Hepatocyte (in vitro differentiated cells): ENCODE measurements at regions not wholly inside any gene's neighbourhood (a gene's known extent, or its start where the extent isn't known, plus 50 kb on each side); places are given as distances from the start of the nearest gene placed in this dataset.

Experiments
- DNase-seq: peaks from one replicate; pipeline ENCODE4 v3.0.0-alpha.2; 2016; ENCODE audit warnings: low spot score
- H2AFZ ChIP-seq: fragments of 200-600 bp; sonication (generic); 2 replicates; pipeline ENCODE4 v1.6.0; 2016; ENCODE audit warnings: antibody characterized with exemption, mild to moderate bottlenecking
- H3K27ac ChIP-seq: fragments of 200-600 bp; sonication (generic); 2 replicates; pipeline ENCODE4 v1.5.1; 2016; ENCODE audit warnings: mild to moderate bottlenecking
- H3K27me3 ChIP-seq: fragments of 200-600 bp; sonication (generic); 2 replicates; pipeline ENCODE4 v1.6.1; 2016
- H3K36me3 ChIP-seq: fragments of 200-600 bp; sonication (generic); replicated peaks from 2 replicates; pipeline ENCODE4 v1.5.1; 2016; ENCODE audit warnings: low read depth; ENCODE audit not compliant: insufficient read depth
- H3K4me1 ChIP-seq: fragments of 200-600 bp; sonication (generic); 2 replicates; pipeline ENCODE4 v1.5.1; 2016; ENCODE audit warnings: mild to moderate bottlenecking, moderate library complexity; ENCODE audit not compliant: insufficient read depth
- H3K4me2 ChIP-seq: fragments of 200-600 bp; sonication (generic); 2 replicates; pipeline ENCODE4 v1.6.0; 2016
- H3K4me3 ChIP-seq: fragments of 200-600 bp; sonication (generic); 2 replicates; pipeline ENCODE4 v1.5.1; 2016; ENCODE audit warnings: mild to moderate bottlenecking
- H3K79me2 ChIP-seq: fragments of 200-600 bp; sonication (generic); 2 replicates; pipeline ENCODE4 v1.6.0; 2017; ENCODE audit warnings: mild to moderate bottlenecking
- H3K9me2 ChIP-seq: fragments of 200-600 bp; sonication (generic); replicated peaks from 2 replicates; pipeline ENCODE4 v1.6.0; 2017; ENCODE audit warnings: mild to moderate bottlenecking; ENCODE audit not compliant: insufficient read depth
- H3K9me3 ChIP-seq: fragments of 200-600 bp; sonication (generic); 2 replicates; pipeline ENCODE4 v1.5.1; 2016; ENCODE audit warnings: low read depth, mild to moderate bottlenecking
- H4K20me1 ChIP-seq: fragments of 200-600 bp; sonication (generic); 2 replicates; pipeline ENCODE4 v1.6.0; 2016; ENCODE audit warnings: mild to moderate bottlenecking; ENCODE audit not compliant: insufficient read depth, poor library complexity, severe bottlenecking
- EZH2 ChIP-seq: fragments of 200-600 bp; sonication (generic); IDR thresholded peaks from 2 replicates; pipeline ENCODE4 v1.6.1; 2016; ENCODE audit warnings: antibody characterized with exemption, mild to moderate bottlenecking, borderline replicate concordance
- EZH2phosphoT487 ChIP-seq: fragments of 200-600 bp; sonication (generic); IDR thresholded peaks from one replicate; pipeline ENCODE4 v1.6.1; 2018; ENCODE audit warnings: antibody characterized with exemption, mild to moderate bottlenecking, low read depth, moderate library complexity; ENCODE audit not compliant: unreplicated experiment, severe bottlenecking
- WGBS: methylation state at CpG from one replicate; pipeline ENCODE4 v1.1.6; 2016; ENCODE audit warnings: low lambda C conversion rate; ENCODE audit errors: missing lambda C conversion rate; 5-methylcytosine and 5-hydroxymethylcytosine counted together
- TF ChIP-seq, protein P1 (sequence below): fragments of 200-600 bp; sonication (generic); IDR thresholded peaks from 2 replicates; pipeline ENCODE4 v1.5.1; 2016; ENCODE audit warnings: antibody characterized with exemption, mild to moderate bottlenecking; ENCODE audit not compliant: poor library complexity

GRCh38 chr12:112714166-112714710 is 77.3 kb upstream of the RPH3A start:
- H2AFZ ChIP-seq, result no peak overlapping the region
- H4K20me1 ChIP-seq, result no peaks in the 10 kb centered on the region
- no peak overlapping the region for H3K4me3 ChIP-seq
- no peak overlapping the region for H3K4me2 ChIP-seq
- no peaks in the 10 kb centered on the region for H3K27me3 ChIP-seq
- no peak overlapping the region for H3K27ac ChIP-seq
- TF ChIP-seq, protein P1, sequence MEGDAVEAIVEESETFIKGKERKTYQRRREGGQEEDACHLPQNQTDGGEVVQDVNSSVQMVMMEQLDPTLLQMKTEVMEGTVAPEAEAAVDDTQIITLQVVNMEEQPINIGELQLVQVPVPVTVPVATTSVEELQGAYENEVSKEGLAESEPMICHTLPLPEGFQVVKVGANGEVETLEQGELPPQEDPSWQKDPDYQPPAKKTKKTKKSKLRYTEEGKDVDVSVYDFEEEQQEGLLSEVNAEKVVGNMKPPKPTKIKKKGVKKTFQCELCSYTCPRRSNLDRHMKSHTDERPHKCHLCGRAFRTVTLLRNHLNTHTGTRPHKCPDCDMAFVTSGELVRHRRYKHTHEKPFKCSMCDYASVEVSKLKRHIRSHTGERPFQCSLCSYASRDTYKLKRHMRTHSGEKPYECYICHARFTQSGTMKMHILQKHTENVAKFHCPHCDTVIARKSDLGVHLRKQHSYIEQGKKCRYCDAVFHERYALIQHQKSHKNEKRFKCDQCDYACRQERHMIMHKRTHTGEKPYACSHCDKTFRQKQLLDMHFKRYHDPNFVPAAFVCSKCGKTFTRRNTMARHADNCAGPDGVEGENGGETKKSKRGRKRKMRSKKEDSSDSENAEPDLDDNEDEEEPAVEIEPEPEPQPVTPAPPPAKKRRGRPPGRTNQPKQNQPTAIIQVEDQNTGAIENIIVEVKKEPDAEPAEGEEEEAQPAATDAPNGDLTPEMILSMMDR, result no peak
- no peak for TF ChIP-seq EZH2phosphoT487
- no peaks in the 10 kb centered on the region for H3K36me3 ChIP-seq
- no peaks in the 10 kb centered on the region for H3K9me3 ChIP-seq
- no peaks in the 10 kb centered on the region for H3K4me1 ChIP-seq
- H3K79me2 ChIP-seq, result no peaks in the 10 kb centered on the region
- DNase-seq, result no peak
- WGBS, result 62% methylated on average over 8 of the region's 8 CpGs
- no peaks in the 10 kb centered on the region for H3K9me2 ChIP-seq

GRCh38 chr12:112716099-112717093 is 75.2 kb upstream of the RPH3A start:
- no peaks in the 10 kb centered on the region for H3K9me3 ChIP-seq
- no peaks in the 10 kb centered on the region for H3K27me3 ChIP-seq
- no peak overlapping the region for H3K4me3 ChIP-seq
- H3K9me2 ChIP-seq, result no peaks in the 10 kb centered on the region
- no peak overlapping the region for H3K27ac ChIP-seq
- no peak overlapping the region for H3K4me2 ChIP-seq
- no peaks in the 10 kb centered on the region for H3K4me1 ChIP-seq
- no peak for DNase-seq
- no peak for TF ChIP-seq EZH2
- TF ChIP-seq, protein P1, result no peak
- H3K79me2 ChIP-seq, result no peaks in the 10 kb centered on the region
- 71% methylated on average over 11 of the region's 11 CpGs for WGBS
- H4K20me1 ChIP-seq, result no peaks in the 10 kb centered on the region
- no peaks in the 10 kb centered on the region for H3K36me3 ChIP-seq
- H2AFZ ChIP-seq, result no peak overlapping the region

DNA sequence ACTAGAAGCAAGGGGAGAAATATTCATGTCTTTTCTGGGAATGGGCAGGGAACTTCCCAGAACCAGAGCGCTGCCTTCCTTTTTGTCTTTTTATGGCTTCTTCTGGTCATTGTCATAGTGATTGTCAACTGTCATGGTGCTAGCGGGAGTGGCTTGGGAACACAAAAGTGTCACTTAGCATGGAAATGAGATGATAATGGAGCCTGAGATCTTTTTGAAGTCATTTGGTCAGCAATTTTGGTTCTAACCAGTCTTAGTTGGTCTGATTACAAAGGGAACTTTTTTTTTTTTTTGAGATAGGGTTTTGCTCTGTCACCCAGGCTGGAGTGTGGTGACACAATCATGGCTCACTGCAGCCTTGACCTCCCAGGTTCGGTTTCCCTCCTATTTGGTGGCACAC is 62.7 kb upstream of the RPH3A start:
- H3K9me2 ChIP-seq, result no peaks in the 10 kb centered on the region
- H3K4me2 ChIP-seq, result no peak overlapping the region
- H3K9me3 ChIP-seq, result no peaks in the 10 kb centered on the region
- no peaks in the 10 kb centered on the region for H3K36me3 ChIP-seq
- no peak for DNase-seq
- H3K4me1 ChIP-seq, result no peaks in the 10 kb centered on the region
- no peaks in the 10 kb centered on the region for H3K79me2 ChIP-seq
- no peak overlapping the region for H2AFZ ChIP-seq
- H3K27ac ChIP-seq, result no peak overlapping the region
- TF ChIP-seq EZH2 (no peak), EZH2phosphoT487 (no peak)
- TF ChIP-seq, protein P1, result no peak
- H3K27me3 ChIP-seq, result peaks cover 16% of the 10 kb centered on the region
- no peaks in the 10 kb centered on the region for H4K20me1 ChIP-seq
- WGBS, result 72% methylated on average over 3 of the region's 3 CpGs
- no peak overlapping the region for H3K4me3 ChIP-seq
